Right cardiac atrium (tissue), 5 donors: ENCODE measurements at regions not wholly inside any gene's neighbourhood (a gene's known extent, or its start where the extent isn't known, plus 50 kb on each side); places are given as distances from the start of the nearest gene placed in this dataset.
A peak's percentile ranks its signal among the peaks of the same experiment; 100 is the strongest.

Source experiments
- ATAC-seq, 2 donors: fragments of 200-7000 bp; cut with Tn5 transposase; one replicate each; pipeline versions ENCODE4 v1.8.0 to v1.9.1; 2020; ENCODE audit warnings: moderate library complexity in 2 of 2, mild to moderate bottlenecking in 1 of 2
- DNase-seq, 3 donors: peaks; one replicate each; pipeline ENCODE4 v3.0.0-alpha.2; 2020
- H3K27ac ChIP-seq: one replicate; pipeline ENCODE4 v1.5.1; 2013; ENCODE audit warnings: mild to moderate bottlenecking, low read length, control low read depth, moderate library complexity
- H3K27me3 ChIP-seq: one replicate; pipeline ENCODE4 v1.6.1; 2013; ENCODE audit not compliant: control insufficient read depth, insufficient read depth
- H3K4me1 ChIP-seq: one replicate; pipeline ENCODE4 v1.6.1; 2013; ENCODE audit warnings: low read length; ENCODE audit not compliant: control insufficient read depth, insufficient read depth
- H3K4me3 ChIP-seq: one replicate; pipeline ENCODE4 v1.5.1; 2013; ENCODE audit warnings: low read length, control low read depth
- H3K9me3 ChIP-seq: one replicate; pipeline ENCODE4 v1.6.1; 2013; ENCODE audit warnings: low read length; ENCODE audit not compliant: control insufficient read depth
- WGBS: extraction: QIAGEN DNeasy Blood & Tissue Kit; methylation state at CpG from one replicate; pipeline ENCODE4 v1.1.7; 2013; 5-methylcytosine and 5-hydroxymethylcytosine counted together
- intact Hi-C, 4 donors: fragments of 100-400 bp; cut with DNase I; formaldehyde crosslinking; loops; one replicate each; pipeline versions ENCODE4 v1.11.0 to v1.14.0; 2022 to 2023
- donor health status: healthy with polysubstance abuse.
- donor health status: DM: no; HTN: yes; CAD: no.
- donor health status: DM: no; HTN: no; CAD: no.
- donor health status: DM: no; HTN: yes; CAD: no; lungs with severe emphysema.
- donor health status: DM: yes; HTN: yes; CAD: no.

DNA sequence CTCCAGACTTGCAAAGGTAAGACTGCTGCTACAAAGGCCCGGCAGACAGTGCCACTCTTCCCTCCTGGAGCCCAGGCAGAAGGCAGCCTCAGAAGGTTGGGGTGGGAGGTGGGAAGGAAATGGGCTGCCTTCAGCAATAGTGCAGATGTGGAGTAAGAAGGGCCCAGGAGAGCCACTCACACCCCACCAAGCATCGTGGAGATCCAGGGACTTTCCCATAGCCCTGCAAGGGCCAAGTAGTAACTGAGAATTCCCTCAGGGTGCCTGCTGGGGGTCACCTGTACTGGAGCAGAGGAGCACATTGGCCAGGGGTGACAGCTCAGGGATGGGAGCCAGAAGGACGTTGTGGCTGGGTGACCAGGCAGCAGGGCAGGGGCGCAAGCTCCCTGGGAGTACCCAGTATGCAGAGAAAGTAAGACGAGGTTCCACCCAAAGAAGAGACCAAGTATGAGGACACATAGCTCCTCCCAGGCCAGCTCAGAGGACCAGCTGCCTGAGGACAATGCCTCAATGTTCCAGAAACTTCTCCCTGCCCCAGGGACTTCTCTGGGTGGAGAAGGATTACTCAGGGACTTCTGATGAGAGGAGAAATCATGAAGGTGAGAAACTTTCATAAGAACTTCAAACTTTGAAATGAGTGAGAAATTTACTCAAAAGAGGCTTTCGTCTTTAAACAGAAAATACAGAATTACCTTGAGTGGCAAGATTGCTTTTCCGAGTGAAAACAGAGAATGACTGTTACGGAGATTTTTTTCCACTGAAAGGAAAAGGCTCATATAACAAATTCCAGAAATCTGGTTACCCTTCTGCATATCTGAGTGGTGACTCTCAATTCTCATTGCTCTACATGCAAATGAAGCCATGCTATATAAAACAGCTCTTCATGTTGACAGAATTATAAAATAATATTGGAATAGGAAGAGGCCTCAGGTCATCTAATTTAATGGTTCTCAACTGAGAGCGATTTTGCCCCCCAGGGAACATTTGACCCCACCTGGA is 87.9 kb upstream of the TRIO start:
- ATAC-seq, result no peak

DNA sequence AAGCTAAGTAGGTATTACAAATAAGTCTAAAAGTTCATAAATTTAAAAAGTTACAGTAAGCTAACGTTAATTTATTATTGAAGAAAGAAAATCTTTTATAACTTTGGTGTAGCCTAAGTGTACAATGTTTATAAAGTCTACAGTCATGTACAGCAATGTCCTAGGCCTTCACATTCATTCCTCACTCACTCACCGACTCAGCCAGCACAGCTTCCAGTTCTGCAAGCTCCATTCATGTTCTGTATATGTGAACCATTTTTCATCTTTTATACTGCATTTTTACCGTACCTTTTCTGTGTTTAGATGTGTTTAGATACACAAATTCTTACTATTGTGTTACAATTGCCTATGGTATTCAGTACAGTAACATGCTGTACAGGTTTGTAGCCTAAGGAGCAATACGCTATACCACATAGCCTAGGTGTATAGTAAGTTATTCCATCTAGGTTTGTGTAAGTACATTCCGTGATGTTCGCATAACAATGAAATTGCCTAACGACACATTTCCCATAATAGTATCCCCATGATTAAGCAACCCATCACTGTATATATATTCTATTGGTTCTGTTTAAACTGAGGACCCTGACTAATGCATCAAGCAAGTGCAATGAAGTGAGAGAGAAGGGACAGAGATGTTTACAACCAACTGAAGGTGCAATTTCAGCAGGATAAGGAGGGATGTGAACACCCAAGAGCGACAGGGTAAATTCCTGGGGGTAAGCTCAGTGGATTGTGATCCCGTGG is 88.9 kb upstream of the TRIO start:
- no peak overlapping the region for H3K27ac ChIP-seq
- H3K4me3 ChIP-seq, result no peak overlapping the region
- DNase-seq (no peak), ATAC-seq (no peak)
- WGBS, result 89% methylated on average over 9 of the region's 9 CpGs
- intact Hi-C loops, result no loop called here
- H3K27me3 ChIP-seq, result no peaks in the 10 kb centered on the region
- H3K4me1 ChIP-seq, result no peaks in the 10 kb centered on the region
- peaks cover 3% of the 10 kb centered on the region for H3K9me3 ChIP-seq

More for the DNA sequence above, 87.9 kb upstream of the TRIO start:
- Histone ChIP-seq H3K27ac (no peak overlapping the region), H3K9me3 (peaks cover 3% of the 10 kb centered on the region), H3K4me1 (no peaks in the 10 kb centered on the region), H3K4me3 (no peak overlapping the region), H3K27me3 (no peaks in the 10 kb centered on the region)
- intact Hi-C loops, result no loop called here
- no peak for DNase-seq
- WGBS, result 81% methylated on average over 9 of the region's 9 CpGs

DNA sequence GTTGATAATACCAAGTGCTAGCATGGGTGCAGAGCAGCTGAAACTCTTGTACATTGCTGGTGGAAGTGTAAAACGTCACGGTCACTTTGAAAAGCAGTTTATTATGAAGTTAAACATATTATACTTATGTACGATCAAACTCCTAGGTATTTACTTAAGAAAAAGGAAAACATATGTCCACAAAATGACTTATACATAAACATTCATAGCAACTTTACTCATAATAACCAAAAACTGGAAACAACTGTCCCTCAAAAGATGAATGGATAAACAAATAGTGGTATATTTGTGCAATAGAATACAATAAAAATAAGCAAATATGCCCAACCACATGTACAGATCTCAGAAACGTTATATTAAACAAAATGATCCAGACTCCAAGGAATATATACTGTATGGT is 92.3 kb upstream of the TRIO start:
- intact Hi-C loops, result no loop called here
- ATAC-seq, result no peak
- no peak overlapping the region for H3K27ac ChIP-seq
- H3K4me1 ChIP-seq, result no peaks in the 10 kb centered on the region
- no peak overlapping the region for H3K4me3 ChIP-seq
- H3K27me3 ChIP-seq, result no peaks in the 10 kb centered on the region
- no peak for DNase-seq
- H3K9me3 ChIP-seq, result peaks cover 2% of the 10 kb centered on the region
- WGBS, result 72% methylated on average over 4 of the region's 4 CpGs

DNA sequence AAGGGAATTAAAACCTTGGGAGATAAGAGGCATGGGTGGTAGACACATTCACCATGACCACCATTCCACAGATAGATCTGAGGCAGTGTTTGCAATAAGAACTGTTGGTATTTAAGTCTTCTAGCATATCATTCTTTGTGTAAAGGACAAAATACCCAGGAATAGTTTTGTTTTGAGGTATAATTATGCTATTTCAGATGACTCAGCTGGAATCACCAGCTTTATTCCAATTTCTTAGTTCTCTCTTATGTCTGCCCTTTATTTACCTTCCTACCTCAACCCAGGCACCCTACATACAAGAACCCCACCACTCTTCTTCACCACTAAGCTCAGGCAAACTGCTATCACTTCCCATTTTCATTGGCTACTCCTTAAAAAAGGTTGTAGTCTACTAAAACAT is 94.7 kb upstream of the TRIO start:
- Histone ChIP-seq H3K27ac (no peak overlapping the region), H3K9me3 (peaks cover 2% of the 10 kb centered on the region), H3K4me3 (no peak overlapping the region), H3K4me1 (no peaks in the 10 kb centered on the region), H3K27me3 (no peaks in the 10 kb centered on the region)
- intact Hi-C loops, result no loop called here
- DNase-seq (no peak), ATAC-seq (no peak)

DNA sequence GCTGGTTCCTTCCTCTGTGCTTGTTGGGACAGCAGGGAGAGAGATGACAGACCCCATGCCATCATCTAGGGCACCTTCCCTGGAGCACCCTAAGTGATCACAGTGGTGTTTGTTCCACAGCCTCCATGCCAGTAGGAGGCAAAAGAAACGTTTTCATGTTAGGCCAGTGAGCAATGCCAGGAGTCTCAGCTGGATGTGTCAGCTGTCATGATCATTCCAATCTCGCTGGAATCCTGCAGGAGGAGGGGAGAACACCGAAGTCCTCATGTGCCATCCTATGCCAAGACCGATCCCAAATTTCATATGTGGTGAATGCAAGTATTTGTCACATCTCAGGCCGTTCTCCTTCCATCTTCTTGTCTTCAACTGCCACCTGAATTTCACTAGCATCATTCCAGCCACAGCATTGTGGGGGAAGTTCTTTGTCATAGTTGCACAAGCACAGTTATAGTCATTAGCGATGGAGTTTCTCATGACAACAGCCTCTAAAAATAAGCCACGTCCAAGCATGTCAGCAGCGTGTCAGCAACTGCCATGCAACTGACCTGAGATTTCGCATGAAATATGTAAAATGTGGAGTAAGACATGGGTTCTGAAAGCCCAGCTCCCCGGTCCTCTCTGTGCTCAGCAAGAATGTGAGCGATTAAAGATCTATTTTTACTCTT is 97.2 kb upstream of the DNAH5 start:
- 66% methylated on average over 11 of the region's 11 CpGs for WGBS
- intact Hi-C loops, result no loop called here
- Histone ChIP-seq H3K27ac (peak overlapping the region; percentile 30), H3K4me3 (no peak overlapping the region), H3K4me1 (no peaks in the 10 kb centered on the region), H3K9me3 (peaks cover 1% of the 10 kb centered on the region), H3K27me3 (no peaks in the 10 kb centered on the region)
- ATAC-seq (peak in 1 of 2 donors; percentile 55), DNase-seq (no peak)

DNA sequence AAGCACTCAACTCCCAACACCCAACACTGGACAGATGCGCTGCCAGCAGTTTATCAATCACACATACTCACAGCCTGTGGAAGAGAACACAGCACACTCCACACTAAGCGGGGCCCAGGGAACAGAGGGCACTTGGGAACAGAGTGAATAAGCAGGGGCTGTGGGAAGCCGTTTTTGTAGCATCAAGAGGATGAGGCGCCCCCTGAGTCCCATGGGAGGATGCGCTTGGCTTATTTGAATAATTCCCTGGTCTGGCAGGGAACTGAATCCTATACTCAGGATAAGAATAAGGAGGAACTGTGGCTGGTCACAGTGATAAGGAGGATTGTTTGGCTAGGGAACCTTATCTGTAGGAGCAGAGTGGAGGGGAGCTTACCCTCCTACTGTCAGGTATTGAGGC is 96.1 kb upstream of the DNAH5 start:
- peaks cover 1% of the 10 kb centered on the region for H3K9me3 ChIP-seq
- H3K27ac ChIP-seq, result no peak overlapping the region
- ATAC-seq, result peak; percentile 23 to 64
- H3K4me1 ChIP-seq, result peaks cover 3% of the 10 kb centered on the region
- H3K27me3 ChIP-seq, result no peaks in the 10 kb centered on the region
- H3K4me3 ChIP-seq, result no peak overlapping the region
- DNase-seq, result peak in 1 of 3 donors; percentile 45
- 56% methylated on average over 5 of the region's 5 CpGs for WGBS
- intact Hi-C loops, result no loop called here

DNA sequence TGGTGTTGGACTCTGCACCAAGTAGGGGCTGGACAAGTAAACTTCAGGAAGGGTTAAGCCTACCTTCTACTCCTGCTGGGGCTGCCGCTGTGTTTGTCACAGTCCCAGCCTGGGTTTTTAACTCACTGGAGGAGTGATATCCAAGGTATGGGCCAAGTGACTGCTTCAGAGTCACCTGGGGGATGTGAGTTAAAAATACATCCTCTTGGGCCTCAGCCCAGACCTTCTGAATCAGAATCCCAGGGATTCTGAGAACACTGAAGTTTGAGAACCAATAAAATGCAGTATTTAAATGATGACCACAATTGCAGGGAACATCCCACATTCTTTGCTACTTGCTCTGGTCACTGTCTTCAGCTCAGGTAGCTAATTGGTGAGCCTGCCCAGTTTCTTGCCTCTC is 95.1 kb upstream of the DNAH5 start:
- Histone ChIP-seq H3K27me3 (no peaks in the 10 kb centered on the region), H3K4me1 (peaks cover 3% of the 10 kb centered on the region), H3K9me3 (peaks cover 1% of the 10 kb centered on the region), H3K27ac (no peak overlapping the region), H3K4me3 (no peak overlapping the region)
- intact Hi-C loops, result no loop called here
- no peak for ATAC-seq
- 65% methylated on average over 1 of the region's 1 CpG for WGBS
- no peak for DNase-seq

DNA sequence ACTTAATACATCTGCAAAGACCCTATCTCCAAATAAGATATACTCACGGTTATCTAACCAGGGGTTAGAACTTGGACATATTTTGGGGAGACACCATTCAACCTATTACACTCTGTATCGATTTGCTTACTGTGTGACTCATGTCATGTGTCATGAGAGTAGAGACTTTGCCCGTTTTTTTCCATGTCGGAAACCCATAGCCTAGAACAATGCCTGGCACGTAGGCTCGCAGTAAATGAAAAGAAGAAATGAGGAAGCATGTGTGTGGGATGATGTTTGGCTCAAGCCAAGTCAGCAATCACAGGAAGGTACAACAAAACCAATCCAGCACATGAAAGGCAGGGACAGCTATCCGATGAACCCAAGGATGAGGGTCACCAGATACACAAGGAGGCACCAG is 94.6 kb upstream of the DNAH5 start:
- Histone ChIP-seq H3K27ac (no peak overlapping the region), H3K4me3 (no peak overlapping the region), H3K27me3 (no peaks in the 10 kb centered on the region), H3K4me1 (peaks cover 3% of the 10 kb centered on the region), H3K9me3 (peaks cover 1% of the 10 kb centered on the region)
- WGBS, result 70% methylated on average over 7 of the region's 7 CpGs
- intact Hi-C loops, result no loop called here
- no peak for DNase-seq
- ATAC-seq, result no peak

DNA sequence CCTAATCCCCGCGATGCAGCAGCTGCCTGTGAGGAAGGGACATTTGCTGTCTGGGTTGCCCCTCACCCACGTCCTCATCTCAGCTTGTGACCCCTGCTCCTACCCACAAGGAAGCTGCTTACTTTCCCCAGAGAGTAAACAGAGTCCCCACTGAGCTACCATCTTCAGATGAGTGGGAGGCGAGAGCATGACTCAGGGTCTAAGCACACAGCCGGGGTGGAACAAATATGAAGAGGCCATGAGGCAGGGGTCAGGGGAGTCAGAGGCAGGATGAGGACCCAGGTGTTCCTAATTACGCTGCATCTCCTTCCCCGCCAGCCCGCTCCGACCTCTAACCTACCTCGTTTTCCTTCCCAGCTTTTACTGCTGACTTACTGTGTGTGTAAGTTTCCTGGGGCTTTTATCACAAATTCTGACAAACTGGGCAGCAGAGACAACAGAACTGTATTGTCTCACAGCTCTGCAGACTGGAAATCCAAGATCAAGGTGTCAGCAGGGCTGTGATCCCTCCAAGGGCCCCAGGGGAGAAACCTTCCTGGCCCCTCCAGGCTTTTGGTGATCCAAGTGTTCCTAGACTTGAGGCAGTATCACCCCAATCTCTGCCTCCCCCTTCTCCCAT is 94.0 kb upstream of the DNAH5 start:
- DNase-seq, result no peak
- intact Hi-C loops, result no loop called here
- 82% methylated on average over 10 of the region's 10 CpGs for WGBS
- H3K27ac ChIP-seq, result no peak overlapping the region
- H3K9me3 ChIP-seq, result peaks cover 1% of the 10 kb centered on the region
- H3K4me1 ChIP-seq, result peaks cover 3% of the 10 kb centered on the region
- no peak for ATAC-seq
- H3K4me3 ChIP-seq, result no peak overlapping the region
- H3K27me3 ChIP-seq, result no peaks in the 10 kb centered on the region

DNA sequence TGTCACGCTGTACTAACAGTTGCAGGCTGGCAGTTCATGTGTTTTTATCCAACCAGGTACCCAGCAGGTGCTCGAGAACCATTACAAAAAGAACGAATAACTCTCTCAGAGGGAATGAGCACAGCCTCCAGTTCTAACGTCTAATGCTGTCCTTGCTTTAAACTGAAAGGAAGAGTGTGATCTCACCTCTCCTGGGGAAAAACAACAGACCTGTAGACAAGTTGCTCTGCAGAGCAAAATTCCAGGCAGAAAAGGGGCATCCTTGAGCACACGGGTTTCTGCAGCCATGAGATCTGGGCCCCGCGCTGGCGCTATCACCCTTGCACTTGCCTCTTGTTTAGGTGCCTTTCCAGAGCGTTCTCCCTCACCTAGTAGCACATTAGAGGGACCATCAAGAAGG is 92.5 kb upstream of the DNAH5 start:
- peaks cover 3% of the 10 kb centered on the region for H3K4me1 ChIP-seq
- no peak overlapping the region for H3K27ac ChIP-seq
- ATAC-seq (no peak), DNase-seq (no peak)
- H3K9me3 ChIP-seq, result peaks cover 1% of the 10 kb centered on the region
- H3K4me3 ChIP-seq, result no peak overlapping the region
- 83% methylated on average over 9 of the region's 9 CpGs for WGBS
- intact Hi-C loops, result no loop called here
- H3K27me3 ChIP-seq, result no peaks in the 10 kb centered on the region
